HCT116 (cell line): ENCODE measurements at regions not wholly inside any gene's neighbourhood (a gene's known extent, or its start where the extent isn't known, plus 50 kb on each side); places are given as distances from the start of the nearest gene placed in this dataset.

Experiments used
- ATAC-seq: fragments of 200-7000 bp; cut with Tn5 transposase; 2 replicates; pipeline ENCODE4 v1.9.1; 2020; ENCODE audit warnings: mild to moderate bottlenecking, moderate library complexity
- BruUV-seq: library from RNA; stranded (reverse); fragments of 400-500 nt; replicated peaks from 2 replicates; lab custom pipeline; 2021; lab: Mats Ljungman, UMichigan
- CTCF ChIA-PET: fragments of 300-600 bp; sonication (Branson Sonifier 250); formaldehyde crosslinking; loops from one replicate; lab custom pipeline; 2021; ENCODE audit warnings: antibody characterized with exemption; lab: Charles Lee
- POLR2A ChIA-PET: fragments of 300-600, 350-600 bp; sonication (Branson Sonifier 250); formaldehyde crosslinking; loops from one replicate; lab custom pipeline; 2021; ENCODE audit warnings: antibody characterized with exemption; lab: Charles Lee
- RAD21 ChIA-PET, 2 experiments: fragments of 300-600 bp; sonication (Branson Sonifier 250); formaldehyde crosslinking; loops; one replicate each; lab custom pipeline; 2023; ENCODE audit warnings: low total read pairs in 2 of 2; ENCODE audit not compliant: uncharacterized antibody in 2 of 2, unreplicated experiment in 2 of 2, low non-redundant PET in 1 of 2; lab: Charles Lee
- DNase-seq: peaks from one replicate; pipeline ENCODE4 v3.0.0-alpha.2; 2010; ENCODE audit warnings: low read depth, low spot score
- H2AFZ ChIP-seq: fragments of 200-600 bp; shearing (Covaris generic), sonication (generic); 2 replicates; pipeline ENCODE4 v1.6.1; 2017; ENCODE audit warnings: low read depth, mixed run types, mixed read lengths, antibody characterized with exemption, low read length; ENCODE audit not compliant: poor library complexity, severe bottlenecking
- H3K27ac ChIP-seq: 2 replicates; pipeline ENCODE4 v1.5.1; 2012; ENCODE audit warnings: low read depth, low read length
- H3K27me3 ChIP-seq: fragments of 200-600 bp; sonication (generic); 2 replicates; pipeline ENCODE4 v1.6.1; 2016; ENCODE audit warnings: mixed run types, low read length, mixed read lengths; ENCODE audit not compliant: insufficient read depth
- H3K36me3 ChIP-seq, 2 experiments: fragments of 200-500 bp in 1 of 2; fragments of 200-600 bp in 1 of 2; sonication (Bioruptor generic) in 1 of 2; sonication (generic) in 1 of 2; 2 replicates each; pipeline versions ENCODE4 v1.5.1 to v1.6.1; 2014 to 2016; ENCODE audit warnings: low read length in 2 of 2, inconsistent platforms in 1 of 2, mixed read lengths in 1 of 2, mixed run types in 1 of 2; ENCODE audit not compliant: insufficient read depth in 2 of 2, control insufficient read depth in 1 of 2
- H3K4me1 ChIP-seq, 2 experiments: fragments of 200-600 bp in 1 of 2; sonication (generic) in 1 of 2; 2 replicates each; pipeline versions ENCODE4 v1.5.1 to v1.6.1; 2012 to 2017; ENCODE audit warnings: low read length in 2 of 2, inconsistent platforms in 1 of 2, mild to moderate bottlenecking in 1 of 2, mixed read lengths in 1 of 2, mixed run types in 1 of 2, moderate library complexity in 1 of 2; ENCODE audit not compliant: insufficient read depth in 2 of 2, control insufficient read depth in 1 of 2
- H3K4me2 ChIP-seq: fragments of 200-600 bp; sonication (generic); 2 replicates; pipeline ENCODE4 v1.6.1; 2017; ENCODE audit warnings: mixed run types, low read length, mixed read lengths
- H3K4me3 ChIP-seq, 2 experiments: fragments of 200-600 bp in 1 of 2; sonication (generic) in 1 of 2; replicated peaks in 1 of 2; 2 replicates each; pipeline ENCODE4 v1.5.1; 2011 to 2016; ENCODE audit warnings: low read length in 2 of 2, control low read depth in 1 of 2, low read depth in 1 of 2, mild to moderate bottlenecking in 1 of 2, mixed read lengths in 1 of 2, mixed run types in 1 of 2
- H3K79me2 ChIP-seq: fragments of 200-600 bp; sonication (generic); 2 replicates; pipeline ENCODE4 v1.6.1; 2017; ENCODE audit warnings: mild to moderate bottlenecking, mixed run types, low read length, moderate library complexity, mixed read lengths; ENCODE audit not compliant: insufficient read depth
- H3K9ac ChIP-seq: fragments of 200-600 bp; sonication (generic); 2 replicates; pipeline ENCODE4 v1.6.1; 2016; ENCODE audit warnings: low read length, mixed read lengths
- H3K9me2 ChIP-seq: fragments of 200-600 bp; sonication (generic), shearing (Covaris generic); 2 replicates; pipeline ENCODE4 v1.6.1; 2017; ENCODE audit warnings: mixed run types, mild to moderate bottlenecking, moderate library complexity; ENCODE audit not compliant: insufficient read depth
- H3K9me3 ChIP-seq, 2 experiments: fragments of 200-500 bp in 1 of 2; fragments of 200-600 bp in 1 of 2; sonication (Bioruptor generic) in 1 of 2; sonication (generic) in 1 of 2; 2 replicates each; pipeline ENCODE4 v1.6.1; 2014 to 2017; ENCODE audit warnings: low read length in 2 of 2, mixed read lengths in 2 of 2, inconsistent platforms in 1 of 2, low read depth in 1 of 2, mild to moderate bottlenecking in 1 of 2, mixed run types in 1 of 2, moderate library complexity in 1 of 2; ENCODE audit not compliant: control insufficient read depth in 1 of 2, insufficient read depth in 1 of 2
- H4K20me1 ChIP-seq: fragments of 200-600 bp; sonication (generic), shearing (Covaris generic); 2 replicates; pipeline ENCODE4 v1.6.1; 2017; ENCODE audit warnings: mixed run types, mild to moderate bottlenecking, moderate library complexity; ENCODE audit not compliant: insufficient read depth
- CTCF ChIP-seq, 3 experiments: fragments of 200-600 bp in 1 of 3; sonication (generic) in 1 of 3; IDR thresholded peaks in 2 of 3; conservative IDR thresholded peaks in 1 of 3; 2 replicates each; pipeline ENCODE4 v1.5.1; 2012 to 2017; ENCODE audit warnings: low read depth in 2 of 3, low read length in 2 of 3, antibody characterized with exemption in 1 of 3, borderline replicate concordance in 1 of 3, control low read depth in 1 of 3, mild to moderate bottlenecking in 1 of 3, mixed read lengths in 1 of 3, mixed run types in 1 of 3, moderate library complexity in 1 of 3; ENCODE audit not compliant: insufficient read depth in 1 of 3
- EGR1 ChIP-seq: IDR thresholded peaks from 2 replicates; pipeline ENCODE4 v1.6.1; 2012; ENCODE audit warnings: low read depth
- EZH2phosphoT487 ChIP-seq: fragments of 200-600 bp; IDR thresholded peaks from 2 replicates; pipeline ENCODE4 v1.6.1; 2018; ENCODE audit warnings: antibody characterized with exemption, borderline replicate concordance
- RAD21 ChIP-seq: IDR thresholded peaks from 2 replicates; pipeline ENCODE4 v1.6.1; 2012; ENCODE audit warnings: low read depth, mild to moderate bottlenecking
- SP1 ChIP-seq: IDR thresholded peaks from 2 replicates; pipeline ENCODE4 v1.6.1; 2012; ENCODE audit warnings: low read depth
- intact Hi-C: fragments of 100-400 bp; cut with micrococcal nuclease; formaldehyde crosslinking; loops from 2 replicates; pipeline ENCODE4 v1.10.0; 2022

DNA sequence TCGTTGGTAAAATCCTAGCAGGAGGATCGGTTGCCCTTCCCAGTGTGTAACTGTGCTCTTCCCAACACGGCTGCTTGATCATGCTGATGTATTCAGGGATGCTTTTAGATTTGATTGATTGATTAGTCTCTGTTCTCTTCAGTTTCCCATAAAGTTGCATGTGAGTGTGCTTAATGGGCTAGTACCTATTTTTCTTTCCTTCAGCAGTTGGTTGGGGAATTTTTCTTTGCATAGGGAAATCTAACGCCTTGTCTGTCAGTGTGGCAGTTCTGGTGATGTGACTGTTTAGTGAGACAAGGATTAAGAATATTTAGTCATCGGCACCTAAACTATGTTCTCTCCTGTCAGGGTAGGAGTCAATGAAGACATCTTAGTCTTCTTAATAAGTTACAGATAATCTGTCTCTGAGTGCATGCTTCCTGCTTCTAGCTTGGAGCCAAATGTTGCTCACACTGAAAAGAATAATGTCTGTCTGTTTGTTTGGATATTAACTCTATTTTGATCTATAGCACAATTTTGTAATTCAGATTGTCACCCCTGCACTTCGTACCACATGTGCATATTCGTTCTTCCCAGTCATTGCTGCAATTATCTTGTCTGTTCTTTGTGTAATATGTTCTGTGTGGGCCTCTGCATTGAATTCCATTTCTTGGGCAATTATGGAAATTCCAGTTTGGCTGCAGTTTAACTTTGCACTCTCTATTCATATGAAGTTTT lies 169.9 kb downstream of the EDN1 start (continued):
- TF ChIP-seq EZH2phosphoT487 (no peak), SP1 (no peak), CTCF (IDR thresholded peaks at IDR 0.05 in 2 of 3, conservative IDR thresholded peaks at IDR 0.05 in 1 of 3; ENCODE audit: borderline replicate concordance in 1 of 3, insufficient read depth in 1 of 3, low read depth in 2 of 3, low read length in 2 of 3) (no peak)
- TF ChIP-seq, all 23 proteins: peak for 0

GRCh38 chr6:12467706-12468670 lies 177.8 kb downstream of the EDN1 start:
- intact Hi-C loops: no loop called here
- Histone ChIP-seq H3K4me1 (peaks cover 2 to 6% of the 10 kb centered on the region in 2 experiments; a peak in 1 of 4 replicates), H3K9me2 (no peaks in the 10 kb centered on the region), H3K4me3 (no peak overlapping the region), H3K27ac (no peak overlapping the region), H3K79me2 (no peaks in the 10 kb centered on the region), H2AFZ (no peak overlapping the region), H4K20me1 (no peaks in the 10 kb centered on the region), H3K9ac (no peak overlapping the region), H3K27me3 (no peaks in the 10 kb centered on the region), H3K4me2 (no peak overlapping the region), H3K36me3 (no peaks in the 10 kb centered on the region), H3K9me3 (no peaks in the 10 kb centered on the region)
- BruUV-seq: no TSS peak
- TF ChIP-seq RAD21 (no peak), EGR1 (no peak)
- POLR2A ChIA-PET: no interaction called here
- no peak for ATAC-seq
- no peak for DNase-seq
- RAD21 ChIA-PET: no interaction called here
- CTCF ChIA-PET: no interaction called here
